ENCODE measurements at regions not wholly inside any gene's neighbourhood (a gene's known extent, or its start where the extent isn't known, plus 50 kb on each side); places are given as distances from the start of the nearest gene placed in this dataset.

- TF ChIP-seq NRF1 (conservative IDR thresholded peaks at IDR 0.05; ENCODE audit: low read depth, low read length) (no peak), CTCF (IDR thresholded peaks at IDR 0.05 in 2 of 3, conservative IDR thresholded peaks at IDR 0.05 in 1 of 3; ENCODE audit: control insufficient read depth in 2 of 3, extremely low read depth in 1 of 3, insufficient read depth in 1 of 3, low read depth in 3 of 3, low read length in 3 of 3) (no peak), EZH2 (IDR thresholded peaks at IDR 0.05; ENCODE audit: borderline replicate concordance, control insufficient read depth, low read depth, low read length) (no peak), CEBPZ (IDR thresholded peaks at IDR 0.05; ENCODE audit: low read depth, low read length) (no peak), POLR2A (IDR thresholded peaks at IDR 0.05; ENCODE audit: low read depth, low read length) (no peak)
Measured at GRCh38 chr12:92292016-92292415, 146.4 kb upstream of the BTG1 start.

All from GM12878 (cell line).